ENCODE measurements at regions not wholly inside any gene's neighbourhood (a gene's known extent, or its start where the extent isn't known, plus 50 kb on each side); places are given as distances from the start of the nearest gene placed in this dataset.

- DNase-seq (ENCODE audit: low read depth, low spot score): no peak
- no peak overlapping the region for H3K4me3 ChIP-seq (ENCODE audit: low read length)
Observed at GRCh38 chr13:47549219-47549752, 451.8 kb downstream of the SUCLA2 start.

GRCh38 chr13:47548294-47548840, 452.7 kb downstream of the SUCLA2 start:
- H3K4me3 ChIP-seq (ENCODE audit: low read length): no peak overlapping the region
- DNase-seq (ENCODE audit: low read depth, low spot score): no peak

GRCh38 chr13:47546391-47547225, 454.5 kb downstream of the SUCLA2 start:
- no peak for DNase-seq (ENCODE audit: low read depth, low spot score)
- H3K4me3 ChIP-seq (ENCODE audit: low read length): no peak overlapping the region

DNA sequence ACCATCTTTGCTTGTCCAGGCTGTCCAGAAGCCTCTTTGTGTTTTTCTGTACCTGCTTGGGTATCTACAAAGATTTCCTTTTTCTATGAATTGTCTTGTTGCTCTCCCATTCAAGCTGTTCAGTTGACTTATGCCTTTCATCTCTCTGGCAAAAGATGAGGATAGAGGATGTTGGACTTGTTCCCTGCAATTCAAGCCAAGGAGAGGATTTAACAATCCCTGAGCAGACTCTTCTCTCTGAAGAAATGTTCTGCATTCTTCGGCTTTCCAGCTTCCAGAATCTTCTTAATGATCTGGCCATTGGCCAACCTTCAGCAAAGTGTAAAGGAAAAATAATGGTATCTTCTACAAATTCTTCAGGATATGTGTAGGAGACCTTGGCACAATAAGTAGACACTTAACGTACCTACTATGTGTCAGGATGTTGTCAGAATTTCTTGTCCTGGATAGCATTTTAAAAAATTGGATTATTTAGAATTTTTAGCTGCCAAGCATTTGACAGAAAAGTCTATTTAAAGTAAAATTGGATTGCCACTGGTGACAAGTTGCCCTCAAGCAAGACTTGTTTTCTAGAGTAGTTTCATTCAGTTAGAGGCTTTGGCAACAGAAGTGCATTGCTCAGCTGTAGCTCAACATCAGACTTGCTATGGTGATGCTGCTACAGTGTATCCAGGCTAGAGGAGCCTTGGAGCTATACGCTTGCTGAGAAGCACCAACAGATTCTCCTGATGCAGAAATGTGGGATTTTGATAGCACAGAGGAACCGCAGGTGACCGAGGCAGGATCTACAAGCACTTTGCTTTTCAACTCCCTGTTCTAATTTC, 455.7 kb downstream of the SUCLA2 start:
- H3K4me3 ChIP-seq (ENCODE audit: low read length): no peak overlapping the region
- no peak for DNase-seq (ENCODE audit: low read depth, low spot score)

DNA sequence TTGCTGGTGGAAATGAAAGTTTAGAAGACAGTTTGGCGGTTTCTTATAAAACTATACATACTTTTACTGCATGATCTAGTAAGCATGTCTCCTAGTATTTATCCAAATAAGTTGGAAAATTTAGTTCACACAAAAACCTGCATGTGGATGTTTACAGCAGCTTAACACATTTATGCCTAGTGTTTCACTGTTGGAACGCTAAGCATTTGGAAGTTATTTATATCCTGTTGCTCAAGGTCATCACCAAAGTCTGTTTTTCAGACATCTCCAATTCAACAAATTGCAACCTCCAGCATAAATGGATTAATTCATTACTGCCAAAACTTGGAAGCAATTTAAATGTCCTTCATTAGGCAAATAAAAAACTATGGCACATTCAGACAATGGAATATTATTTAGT, 461.8 kb downstream of the SUCLA2 start:
- no peak overlapping the region for H3K4me3 ChIP-seq (ENCODE audit: low read length)
- DNase-seq (ENCODE audit: low read depth, low spot score): no peak

- DNase-seq (ENCODE audit: low read depth, low spot score): no peak
- no peak overlapping the region for H3K4me3 ChIP-seq (ENCODE audit: low read length)
Observed at GRCh38 chr13:47523771-47524170, 477.3 kb downstream of the SUCLA2 start.

- H3K4me3 ChIP-seq (ENCODE audit: low read length): no peak overlapping the region
- DNase-seq (ENCODE audit: low read depth, low spot score): no peak
Observed at GRCh38 chr13:47521890-47522487, 479.1 kb downstream of the SUCLA2 start.

DNA sequence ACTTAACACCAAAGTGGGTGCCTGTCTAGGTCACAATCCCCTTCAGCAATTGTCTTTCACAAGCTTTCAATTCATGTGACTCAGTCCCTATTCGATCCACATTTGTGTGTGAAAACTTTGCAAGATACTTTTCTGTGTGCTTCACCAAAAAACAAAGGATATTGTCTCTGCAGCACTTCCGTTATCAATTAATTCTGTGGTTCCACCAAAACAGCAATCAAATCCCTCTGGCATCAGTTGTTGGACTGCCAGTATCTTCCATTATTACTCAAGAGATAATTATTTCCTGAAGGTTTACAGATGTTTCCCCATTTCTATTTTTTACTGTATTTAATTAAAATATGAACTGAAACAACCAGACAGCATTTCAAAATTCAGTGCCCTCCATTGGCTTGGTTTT, 481.4 kb downstream of the SUCLA2 start:
- DNase-seq (ENCODE audit: low read depth, low spot score): no peak
- no peak overlapping the region for H3K4me3 ChIP-seq (ENCODE audit: low read length)

GRCh38 chr13:47518530-47518929, 482.5 kb downstream of the SUCLA2 start:
- H3K4me3 ChIP-seq (ENCODE audit: low read length): no peak overlapping the region
- DNase-seq (ENCODE audit: low read depth, low spot score): no peak

DNA sequence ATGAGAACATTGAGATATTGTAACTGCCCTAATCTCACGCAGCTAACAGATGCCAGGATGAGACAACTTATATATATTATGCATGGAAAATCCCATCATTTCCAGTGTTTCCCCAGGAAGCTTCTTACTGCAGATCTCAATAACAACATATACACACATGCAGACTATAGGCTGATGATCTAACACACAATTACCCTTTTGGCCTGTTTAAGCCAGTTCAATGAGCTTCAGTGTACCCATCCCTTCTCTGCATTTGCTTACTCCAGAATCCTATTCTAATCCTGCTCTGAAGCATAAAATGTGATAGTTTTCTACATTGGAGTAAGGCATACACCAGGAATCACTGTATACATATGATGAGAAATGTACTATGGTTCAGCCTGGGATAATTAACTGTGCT, 489.4 kb downstream of the SUCLA2 start:
- no peak overlapping the region for H3K4me3 ChIP-seq (ENCODE audit: low read length)
- DNase-seq (ENCODE audit: low read depth, low spot score): no peak

GRCh38 chr13:47508527-47509228, 492.4 kb downstream of the SUCLA2 start:
- DNase-seq (ENCODE audit: low read depth, low spot score): no peak
- H3K4me3 ChIP-seq (ENCODE audit: low read length): no peak overlapping the region

- no peak for DNase-seq (ENCODE audit: low read depth, low spot score)
- H3K4me3 ChIP-seq (ENCODE audit: low read length): no peak overlapping the region
Observed at GRCh38 chr13:47503475-47503874, 497.6 kb downstream of the SUCLA2 start.

- no peak overlapping the region for H3K4me3 ChIP-seq (ENCODE audit: low read length)
- DNase-seq (ENCODE audit: low read depth, low spot score): no peak
Observed at GRCh38 chr13:47502166-47502565, 498.9 kb downstream of the SUCLA2 start.

DNA sequence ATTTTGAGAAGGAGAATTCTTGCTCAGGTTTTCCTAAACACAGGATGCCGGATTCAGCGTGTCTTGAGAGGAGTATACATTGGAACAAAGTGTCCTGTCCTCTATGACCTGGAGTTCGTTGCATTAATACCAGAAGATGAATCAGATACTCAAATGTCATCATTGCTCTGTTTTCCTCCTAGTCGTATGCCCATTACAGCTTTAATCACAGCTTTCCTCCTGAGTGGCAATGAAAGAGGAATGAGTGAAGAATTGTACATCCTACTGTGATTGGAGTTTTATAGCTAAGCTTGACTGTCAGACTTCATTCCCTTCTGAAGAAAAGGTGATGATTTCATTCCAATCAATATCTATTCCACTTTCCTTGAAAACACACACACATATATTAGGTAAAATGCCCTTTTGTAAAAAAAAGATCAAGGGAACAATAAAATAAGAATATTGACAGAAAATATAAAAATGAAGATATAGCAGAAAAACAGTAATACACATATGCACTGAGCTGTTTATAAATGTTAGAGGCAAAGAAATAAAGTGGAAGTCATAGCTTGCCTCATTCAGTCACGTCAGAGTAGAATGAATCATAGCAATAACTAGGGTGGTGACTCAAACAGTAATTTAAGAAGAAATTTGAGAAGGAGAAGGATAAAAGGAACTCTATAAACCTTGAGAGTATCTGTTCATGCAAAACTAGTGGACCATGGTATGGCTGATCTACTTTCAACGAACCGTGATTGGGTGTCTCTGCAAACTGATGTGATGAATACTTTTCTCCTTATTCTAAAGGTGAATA, 501.5 kb downstream of the SUCLA2 start:
- no peak for DNase-seq (ENCODE audit: low read depth, low spot score)
- H3K4me3 ChIP-seq (ENCODE audit: low read length): no peak overlapping the region

DNA sequence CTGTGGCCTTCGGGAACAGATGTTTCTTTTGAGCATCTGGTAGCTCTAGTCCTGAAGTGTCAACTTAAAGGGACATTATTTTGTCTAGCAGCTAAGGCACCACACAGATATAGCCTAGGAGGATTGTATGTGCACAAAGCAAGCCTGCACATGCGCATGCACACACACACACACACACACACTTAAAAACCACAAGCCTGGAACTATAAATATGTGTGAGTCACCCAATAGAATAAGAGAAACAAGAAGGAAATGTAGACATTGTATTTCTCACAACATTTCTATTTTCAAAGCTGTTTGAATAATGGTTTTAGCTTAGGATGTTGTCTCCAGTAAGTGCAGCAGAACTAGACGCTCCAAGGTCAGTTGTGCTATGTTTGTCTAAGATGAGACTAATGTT, 516.5 kb downstream of the SUCLA2 start:
- DNase-seq (ENCODE audit: low read depth, low spot score): no peak
- H3K4me3 ChIP-seq (ENCODE audit: low read length): no peak overlapping the region

DNA sequence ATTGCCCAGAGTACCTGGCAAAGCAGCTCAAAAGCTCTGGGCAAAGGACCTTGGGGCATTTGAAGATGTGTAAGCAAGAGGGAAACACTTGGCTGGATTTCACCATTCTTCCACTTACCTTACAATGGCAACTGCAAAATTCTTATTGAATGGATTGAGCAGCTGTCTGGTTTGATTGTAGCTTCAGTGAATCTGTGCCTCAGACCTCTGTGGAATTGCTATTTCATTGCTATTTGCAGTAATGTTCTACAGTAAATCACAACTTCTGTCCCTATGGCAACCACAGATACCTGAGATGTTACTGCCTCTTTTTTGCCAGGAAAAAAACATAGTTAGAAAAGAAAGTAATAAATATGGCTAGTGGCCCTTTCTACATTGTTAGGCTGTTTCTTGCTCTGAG, 519.5 kb downstream of the SUCLA2 start:
- no peak overlapping the region for H3K4me3 ChIP-seq (ENCODE audit: low read length)
- no peak for DNase-seq (ENCODE audit: low read depth, low spot score)

GRCh38 chr13:47480951-47481350, 520.1 kb downstream of the SUCLA2 start:
- H3K4me3 ChIP-seq (ENCODE audit: low read length): no peak overlapping the region
- DNase-seq (ENCODE audit: low read depth, low spot score): no peak

DNA sequence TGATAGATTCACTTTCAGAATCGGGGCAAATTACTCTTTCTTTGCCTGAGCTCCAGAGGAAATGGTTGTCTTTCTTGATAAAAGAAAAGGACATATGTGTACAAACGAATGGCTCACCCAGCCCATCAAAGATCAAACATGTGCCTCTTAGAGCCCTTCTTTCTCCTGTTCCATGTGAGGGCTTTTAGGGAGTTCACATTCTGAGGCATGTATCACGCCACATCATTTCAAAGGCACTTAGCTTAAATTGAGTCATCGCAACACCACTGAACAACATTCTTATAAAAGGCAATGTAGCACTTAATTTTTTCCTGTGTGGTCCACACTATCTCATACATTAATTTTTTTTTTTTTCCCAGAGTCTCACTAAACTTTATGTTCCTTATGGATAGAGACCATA, 521.0 kb downstream of the SUCLA2 start:
- H3K4me3 ChIP-seq (ENCODE audit: low read length): no peak overlapping the region
- no peak for DNase-seq (ENCODE audit: low read depth, low spot score)
